ENCODE measurements at regions not wholly inside any gene's neighbourhood (a gene's known extent, or its start where the extent isn't known, plus 50 kb on each side); places are given as distances from the start of the nearest gene placed in this dataset.

DNA sequence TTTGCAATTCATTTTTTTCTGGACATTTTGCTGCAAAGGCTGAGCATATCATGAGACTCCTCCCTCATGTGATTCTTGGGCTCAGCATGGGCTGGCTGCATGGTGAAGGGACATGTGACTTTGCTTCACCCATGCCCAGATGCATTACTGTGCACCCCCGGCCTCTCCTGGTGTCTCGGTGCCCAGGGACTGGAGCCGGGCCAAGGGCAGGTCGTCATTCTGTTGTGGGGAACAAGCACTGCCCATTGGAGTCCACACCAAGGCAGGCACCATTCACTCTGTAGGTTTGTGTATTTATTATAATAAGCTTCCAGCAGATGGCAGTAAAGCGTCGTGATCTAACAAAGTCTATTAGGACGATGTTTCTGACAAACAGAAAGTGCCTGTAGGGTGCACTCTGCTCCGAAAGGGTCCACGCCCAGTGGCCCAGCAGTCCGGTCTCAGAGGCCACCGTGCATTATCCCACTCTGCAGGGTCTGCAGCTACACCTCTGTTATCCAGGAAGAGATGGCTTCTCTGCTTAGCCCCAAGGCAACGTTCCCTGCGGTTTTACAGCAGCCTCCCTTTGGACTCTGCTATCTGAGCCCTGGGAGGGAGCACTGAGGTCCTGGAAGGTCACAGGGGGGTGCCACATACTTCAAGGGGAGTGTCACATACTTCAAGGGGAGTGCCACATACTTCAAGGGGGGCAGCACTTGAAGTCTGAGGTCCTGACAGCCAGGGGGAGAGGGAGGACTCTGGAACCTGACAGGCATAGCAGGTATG lies 219.6 kb downstream of the TSN start:
- H2BK20ac ChIP-seq (ENCODE audit: low read length), result no peak overlapping the region
- no peak overlapping the region for H3K27ac ChIP-seq (ENCODE audit: low read depth, low read length)
- H3K23ac ChIP-seq (ENCODE audit: insufficient read length), result no peak overlapping the region
- H3K79me1 ChIP-seq (ENCODE audit: low read depth, low read length), result no peaks in the 10 kb centered on the region
- H3K79me2 ChIP-seq (ENCODE audit: control insufficient read depth in 1 of 2, insufficient read depth in 2 of 2, low read length in 2 of 2), result no peaks in the 10 kb centered on the region
- no peak overlapping the region for H3K9ac ChIP-seq (replicated peaks in 1 of 4; ENCODE audit: extremely low read depth in 1 of 4, low read depth in 3 of 4, low read length in 3 of 4)
- no peaks in the 10 kb centered on the region for H3K23me2 ChIP-seq (ENCODE audit: low read depth, low read length)
- no peaks in the 10 kb centered on the region for H4K20me1 ChIP-seq (replicated peaks in 1 of 2; ENCODE audit: control insufficient read depth in 1 of 2, insufficient read depth in 2 of 2, low read length in 2 of 2)
- POLR2A ChIA-PET (ENCODE audit: partially characterized antibody), result no interaction called here
- no peak overlapping the region for H4K91ac ChIP-seq (replicated peaks; ENCODE audit: insufficient read length, low read length)
- no peak overlapping the region for H3K4me3 ChIP-seq (ENCODE audit: extremely low read depth in 1 of 4, insufficient read depth in 2 of 4, low read depth in 3 of 4, low read length in 4 of 4)
- no peak overlapping the region for H4K5ac ChIP-seq (ENCODE audit: insufficient read length, low read depth, low read length)
- no peak overlapping the region for H3K14ac ChIP-seq (ENCODE audit: insufficient read length)
- peak overlapping the region; percentile 5; the same call in 1 of the 2 replicates for H3K18ac ChIP-seq (ENCODE audit: extremely low read depth, low read length)
- FAIRE-seq, result peak; percentile 71
- peaks cover 0 to 1% (median 0%) of the 10 kb centered on the region in 4 experiments; a peak in 2 of 7 replicates for H3K4me1 ChIP-seq (replicated peaks in 1 of 4; ENCODE audit: control insufficient read depth in 3 of 4, insufficient read depth in 4 of 4, low read length in 3 of 4)
- H2AFZ ChIP-seq (ENCODE audit: low read length), result peak overlapping the region; percentile 93
- H4K8ac ChIP-seq (ENCODE audit: extremely low read depth, insufficient read depth, low read length), result 0 out of 2 replicates have a peak overlapping the region, but pooled peaks have one; percentile 17
- H3K9me3 ChIP-seq (ENCODE audit: insufficient read depth in 2 of 2, low read depth in 1 of 2, low read length in 1 of 2), result no peaks in the 10 kb centered on the region
- CTCF ChIA-PET (ENCODE audit: partially characterized antibody), result interaction anchor here (0.7 to 1.7 kb wide), 17 partner anchors 15 to 475 kb away, joined by 3 to 8 read pairs (median 3); no protein-coding TSS in a partner anchor
- 31% methylated on average over 13 of the region's 13 CpGs; no CpG with 5 or more reads in 1 of the 2 experiments for WGBS, 2 experiments (ENCODE audit: extremely low coverage in 1 of 2, insufficient coverage in 1 of 2, insufficient read length in 1 of 2, insufficient replicate concordance in 2 of 2, low coverage in 1 of 2, low lambda C conversion rate in 2 of 2, missing lambda C conversion rate in 1 of 2)
- no peak overlapping the region for H2AK5ac ChIP-seq (ENCODE audit: low read depth, low read length)
- peak; percentile 27 to 67 for DNase-seq (ENCODE audit: low read depth in 1 of 2, low spot score in 2 of 2)
- H2BK120ac ChIP-seq (replicated peaks; ENCODE audit: low read depth, low read length), result no peak overlapping the region
- H3K4ac ChIP-seq (replicated peaks; ENCODE audit: insufficient read length, low read depth, low read length), result no peak overlapping the region
- no peak overlapping the region for H3K56ac ChIP-seq (replicated peaks; ENCODE audit: insufficient read length, low read depth, low read length)
- no peak overlapping the region; the same call in 1 of the 2 replicates for H2BK12ac ChIP-seq (ENCODE audit: low read depth, low read length)
- H3K36me3 ChIP-seq (ENCODE audit: control insufficient read depth in 2 of 4, insufficient read depth in 4 of 4, low read length in 3 of 4), result no peaks in the 10 kb centered on the region
- no peaks in the 10 kb centered on the region for H3K27me3 ChIP-seq (replicated peaks in 1 of 4; ENCODE audit: control insufficient read depth in 3 of 4, extremely low read depth in 1 of 4, insufficient read depth in 3 of 4, low read length in 3 of 4)
- no peak overlapping the region; the same call in 1 of the 2 replicates for H2BK15ac ChIP-seq (ENCODE audit: low read length)
- peak overlapping the region; percentile 38; the same call in 1 of the 2 replicates for H2BK5ac ChIP-seq (ENCODE audit: low read depth, low read length)
- H3K4me2 ChIP-seq (ENCODE audit: insufficient read depth in 1 of 2, low read depth in 2 of 2, low read length in 2 of 2), result peak overlapping the region in 1 of 2 experiments; percentile 29; a peak in 2 of 4 replicates
- TF ChIP-seq CREB1 (IDR thresholded peaks at IDR 0.05) (0 out of 2 replicates have a peak, but pooled peaks have one; percentile 8), RAD21 (IDR thresholded peaks at IDR 0.05 in 1 of 2, conservative IDR thresholded peaks at IDR 0.05 in 1 of 2; ENCODE audit: low read depth in 2 of 2, low read length in 2 of 2) (peak; percentile 90 to 92), HDAC2 (IDR thresholded peaks at IDR 0.05; ENCODE audit: borderline replicate concordance in 1 of 2, low read depth in 2 of 2, low read length in 2 of 2) (no peak), KDM5A (IDR thresholded peaks at IDR 0.05; ENCODE audit: low read length) (no peak), KDM1A (IDR thresholded peaks at IDR 0.05; ENCODE audit: borderline replicate concordance, low read length) (no peak), TEAD4 (IDR thresholded peaks at IDR 0.05; ENCODE audit: low read depth, low read length) (peak; percentile 11; the same call in 1 of the 2 replicates)
- TF ChIP-seq, protein P1, sequence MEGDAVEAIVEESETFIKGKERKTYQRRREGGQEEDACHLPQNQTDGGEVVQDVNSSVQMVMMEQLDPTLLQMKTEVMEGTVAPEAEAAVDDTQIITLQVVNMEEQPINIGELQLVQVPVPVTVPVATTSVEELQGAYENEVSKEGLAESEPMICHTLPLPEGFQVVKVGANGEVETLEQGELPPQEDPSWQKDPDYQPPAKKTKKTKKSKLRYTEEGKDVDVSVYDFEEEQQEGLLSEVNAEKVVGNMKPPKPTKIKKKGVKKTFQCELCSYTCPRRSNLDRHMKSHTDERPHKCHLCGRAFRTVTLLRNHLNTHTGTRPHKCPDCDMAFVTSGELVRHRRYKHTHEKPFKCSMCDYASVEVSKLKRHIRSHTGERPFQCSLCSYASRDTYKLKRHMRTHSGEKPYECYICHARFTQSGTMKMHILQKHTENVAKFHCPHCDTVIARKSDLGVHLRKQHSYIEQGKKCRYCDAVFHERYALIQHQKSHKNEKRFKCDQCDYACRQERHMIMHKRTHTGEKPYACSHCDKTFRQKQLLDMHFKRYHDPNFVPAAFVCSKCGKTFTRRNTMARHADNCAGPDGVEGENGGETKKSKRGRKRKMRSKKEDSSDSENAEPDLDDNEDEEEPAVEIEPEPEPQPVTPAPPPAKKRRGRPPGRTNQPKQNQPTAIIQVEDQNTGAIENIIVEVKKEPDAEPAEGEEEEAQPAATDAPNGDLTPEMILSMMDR (IDR thresholded peaks at IDR 0.05; ENCODE audit: control extremely low read depth in 1 of 3, insufficient read depth in 1 of 3, low read depth in 1 of 3, low read length in 3 of 3), result peak in 2 of 3 experiments; percentile 69 to 90; a peak in 3 of 4 replicates
- TF ChIP-seq, protein P2, sequence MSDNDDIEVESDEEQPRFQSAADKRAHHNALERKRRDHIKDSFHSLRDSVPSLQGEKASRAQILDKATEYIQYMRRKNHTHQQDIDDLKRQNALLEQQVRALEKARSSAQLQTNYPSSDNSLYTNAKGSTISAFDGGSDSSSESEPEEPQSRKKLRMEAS (IDR thresholded peaks at IDR 0.05), result no peak
